ENCODE measurements at regions not wholly inside any gene's neighbourhood (a gene's known extent, or its start where the extent isn't known, plus 50 kb on each side); places are given as distances from the start of the nearest gene placed in this dataset.

DNA sequence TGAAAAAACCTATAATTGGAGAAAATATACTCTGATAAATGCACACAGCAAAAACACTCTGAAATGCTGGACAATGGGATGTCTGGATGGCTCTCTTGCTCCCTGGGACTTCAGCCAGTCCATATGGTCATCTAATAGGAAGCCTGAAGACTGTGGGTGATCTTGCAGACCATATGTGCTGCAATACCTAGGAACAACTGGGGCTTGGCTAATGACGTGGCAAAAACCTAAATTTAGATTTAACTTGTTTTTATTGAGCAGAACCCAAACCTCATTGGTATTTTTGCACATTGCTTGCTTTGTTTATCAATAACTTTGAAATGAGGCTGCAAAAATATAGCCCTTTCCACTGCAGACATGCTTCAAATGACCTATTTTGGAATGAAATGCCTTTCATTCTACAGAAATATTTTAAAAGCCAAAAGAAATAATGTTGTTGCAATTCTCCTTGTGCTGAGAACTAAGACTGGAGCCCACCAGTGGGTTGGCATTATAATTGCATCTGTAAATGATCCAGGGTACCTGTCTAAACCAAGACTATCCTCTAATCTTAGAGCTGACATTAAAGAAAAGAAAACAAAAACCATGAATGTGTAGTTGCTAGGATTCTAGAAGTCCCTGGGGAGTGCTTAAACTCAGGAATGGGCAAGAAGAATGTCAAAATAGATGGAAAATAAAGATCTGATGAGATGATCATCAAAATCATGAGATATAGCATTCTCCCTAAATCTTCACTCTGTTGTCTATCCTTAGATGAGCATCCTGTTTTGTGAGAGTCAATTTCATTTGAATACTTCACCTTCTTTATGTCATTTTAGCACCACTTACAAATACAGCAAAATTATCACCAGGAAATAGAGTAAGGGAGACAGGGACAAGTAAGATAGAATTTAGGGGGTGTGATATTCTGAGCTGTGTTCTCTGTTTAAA lies 152.1 kb upstream of the RIMS1 start:
- DNase-seq, result no peak

GRCh38 chr6:71737953-71738352 lies 148.4 kb upstream of the RIMS1 start:
- DNase-seq, result no peak

- DNase-seq, result no peak
These were observed 140.8 kb upstream of the RIMS1 start for GRCh38 chr6:71745525-71745924.

- no peak for DNase-seq
These were observed 120.1 kb upstream of the RIMS1 start for GRCh38 chr6:71766146-71766760.

DNA sequence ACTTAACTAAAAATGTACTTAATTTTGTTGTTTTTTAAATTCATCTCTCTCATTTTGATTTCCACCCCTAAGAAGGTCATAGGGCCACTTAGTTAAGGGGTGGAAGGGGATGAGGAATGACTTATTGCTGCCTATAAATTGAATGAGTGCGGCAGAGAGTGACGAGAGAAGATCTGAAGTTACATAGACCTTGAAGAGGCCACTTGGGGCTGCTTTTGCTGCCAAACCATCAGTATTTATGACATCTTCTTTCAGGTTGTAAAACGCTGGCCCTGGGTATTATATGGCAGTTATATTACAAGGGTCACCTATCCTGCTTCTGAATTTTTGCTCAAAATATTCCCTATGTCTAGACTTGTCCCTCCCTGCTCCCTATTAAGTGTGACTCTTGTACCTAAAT lies 119.6 kb upstream of the RIMS1 start:
- no peak for DNase-seq

- DNase-seq, result no peak
These were observed 118.0 kb upstream of the RIMS1 start for GRCh38 chr6:71768356-71768755.

DNA sequence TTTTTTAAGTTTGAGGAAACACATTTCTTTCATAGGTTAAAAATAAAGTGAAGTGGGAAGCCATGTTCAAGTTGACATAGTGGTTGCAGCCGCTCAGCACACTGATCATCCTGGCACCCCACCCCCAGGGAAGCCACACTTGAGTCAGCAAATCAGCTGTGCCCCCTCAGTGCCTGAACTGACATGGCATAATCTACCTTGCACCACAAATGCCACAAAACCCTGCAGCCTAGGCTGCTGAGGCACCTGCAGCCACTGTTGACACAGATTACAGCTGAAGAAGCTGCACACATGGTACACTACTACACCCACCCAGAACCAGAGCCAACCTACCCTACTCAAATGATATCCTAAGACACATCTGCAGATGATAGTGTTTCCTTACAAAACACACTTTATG lies 77.5 kb upstream of the RIMS1 start:
- DNase-seq, result no peak

- no peak for DNase-seq
These were observed 75.5 kb upstream of the RIMS1 start for GRCh38 chr6:71810880-71811279.

DNA sequence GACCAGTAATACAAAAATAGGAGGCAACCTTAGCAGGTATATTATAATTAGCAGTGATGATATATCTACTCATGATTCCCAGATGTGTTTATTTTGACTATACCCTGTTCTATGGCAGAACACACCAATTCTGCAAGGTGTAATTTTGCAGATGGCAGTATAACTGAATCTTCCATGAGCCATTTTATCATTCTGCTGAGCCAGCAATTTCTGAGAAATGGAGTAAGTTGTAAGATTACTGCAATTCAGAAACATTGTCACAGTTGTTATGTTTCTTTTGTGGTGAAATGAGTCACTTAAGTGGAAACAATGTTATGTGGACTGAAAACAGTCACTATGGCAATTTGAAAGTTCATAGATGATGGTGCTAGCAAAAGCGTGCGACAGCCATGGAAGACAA lies 63.7 kb upstream of the RIMS1 start:
- DNase-seq, result no peak

GRCh38 chr6:71832110-71832764 lies 54.1 kb upstream of the RIMS1 start:
- peak in 1 of 2 experiments; percentile 25 for DNase-seq

Data from SHP77 (cell line).